Activated T-cell treated with anti-CD3 and anti-CD28 coated beads, Interleukin-2, amount 50 U/mL, for 4 hours (primary cell): ENCODE measurements at regions not wholly inside any gene's neighbourhood (a gene's known extent, or its start where the extent isn't known, plus 50 kb on each side); places are given as distances from the start of the nearest gene placed in this dataset.
"Not testable (repeated sequence)": the region's sequence is repeated elsewhere in the genome, so short reads cannot be mapped to it uniquely, and the experiment has no call there.

Experiments used
- ATAC-seq, 2 donors: fragments of 200-7000 bp; cut with Tn5 transposase; one replicate each; pipeline ENCODE4 v1.10.0; 2021
- DNase-seq: peaks from one replicate; pipeline ENCODE4 v3.0.0-alpha.2; 2020
- H3K27me3 Mint-ChIP-seq: one replicate; pipeline ENCODE4 v1.8.0; 2021; ENCODE audit warnings: low read depth, mixed read lengths
- H3K36me3 Mint-ChIP-seq: one replicate; pipeline ENCODE4 v1.8.0; 2022; ENCODE audit warnings: mixed read lengths; ENCODE audit not compliant: insufficient read depth
- H3K4me1 Mint-ChIP-seq: one replicate; pipeline ENCODE4 v1.8.0; 2021; ENCODE audit warnings: low read depth, mixed read lengths
- H3K4me3 Mint-ChIP-seq: one replicate; pipeline ENCODE4 v1.8.0; 2021; ENCODE audit warnings: mild to moderate bottlenecking, moderate library complexity, mixed read lengths
- H3K9me3 Mint-ChIP-seq: one replicate; pipeline ENCODE4 v1.8.0; 2021; ENCODE audit warnings: mixed read lengths

- no peaks in the 10 kb centered on the region for H3K27me3 Mint-ChIP-seq
- ATAC-seq, result peak; percentile 81 to 86
- H3K4me1 Mint-ChIP-seq, result peaks cover 3% of the 10 kb centered on the region
- H3K9me3 Mint-ChIP-seq, result peaks cover 4% of the 10 kb centered on the region
- no peaks in the 10 kb centered on the region for H3K36me3 Mint-ChIP-seq
- no peak for DNase-seq
- H3K4me3 Mint-ChIP-seq, result peak overlapping the region; percentile 19
Measured at GRCh38 chr10:4902571-4903011, 60.6 kb upstream of the AKR1C1 start.

- H3K27me3 Mint-ChIP-seq, H3K36me3 Mint-ChIP-seq, DNase-seq, H3K4me1 Mint-ChIP-seq, ATAC-seq, H3K9me3 Mint-ChIP-seq: not testable (repeated sequence)
- H3K4me3 Mint-ChIP-seq, result peak overlapping the region; percentile 19
Measured at GRCh38 chr10:4903126-4903525, 60.1 kb upstream of the AKR1C1 start.

GRCh38 chr10:4903675-4904074, 59.5 kb upstream of the AKR1C1 start:
- not testable (repeated sequence) for H3K36me3 Mint-ChIP-seq, H3K27me3 Mint-ChIP-seq, ATAC-seq, H3K4me3 Mint-ChIP-seq, H3K4me1 Mint-ChIP-seq, DNase-seq, H3K9me3 Mint-ChIP-seq

- H3K4me1 Mint-ChIP-seq, result no peaks in the 10 kb centered on the region
- ATAC-seq, result no peak
- no peaks in the 10 kb centered on the region for H3K27me3 Mint-ChIP-seq
- H3K9me3 Mint-ChIP-seq, result no peaks in the 10 kb centered on the region
- no peak overlapping the region for H3K4me3 Mint-ChIP-seq
- no peaks in the 10 kb centered on the region for H3K36me3 Mint-ChIP-seq
- no peak for DNase-seq
Measured at GRCh38 chr10:4909118-4909517, 54.1 kb upstream of the AKR1C1 start.
